SK-N-SH (cell line): ENCODE measurements at regions not wholly inside any gene's neighbourhood (a gene's known extent, or its start where the extent isn't known, plus 50 kb on each side); places are given as distances from the start of the nearest gene placed in this dataset.

Experiments
- CTCF ChIP-seq: fragments of 200-600 bp; sonication (generic); IDR thresholded peaks from 2 replicates; pipeline ENCODE4 v1.6.1; 2017; ENCODE audit warnings: antibody characterized with exemption, mild to moderate bottlenecking, moderate library complexity
- FOXJ3 ChIP-seq: sonication (generic); formaldehyde crosslinking; IDR thresholded peaks from 2 replicates; pipeline ENCODE4 v1.5.1; 2020; ENCODE audit warnings: mild to moderate bottlenecking, missing genetic modification reagents
- NRF1 ChIP-seq: IDR thresholded peaks from 2 replicates; pipeline ENCODE4 v1.6.1; 2012; ENCODE audit warnings: low read depth, mild to moderate bottlenecking, low read length
- RCOR1 ChIP-seq: fragments of 150-350 bp; IDR thresholded peaks from 2 replicates; pipeline ENCODE4 v1.6.1; 2017; ENCODE audit warnings: antibody characterized with exemption, low read length
- RFX5 ChIP-seq: IDR thresholded peaks from 2 replicates; pipeline ENCODE4 v1.6.1; 2012; ENCODE audit warnings: mild to moderate bottlenecking, improper control_type of control experiment, low read length

DNA sequence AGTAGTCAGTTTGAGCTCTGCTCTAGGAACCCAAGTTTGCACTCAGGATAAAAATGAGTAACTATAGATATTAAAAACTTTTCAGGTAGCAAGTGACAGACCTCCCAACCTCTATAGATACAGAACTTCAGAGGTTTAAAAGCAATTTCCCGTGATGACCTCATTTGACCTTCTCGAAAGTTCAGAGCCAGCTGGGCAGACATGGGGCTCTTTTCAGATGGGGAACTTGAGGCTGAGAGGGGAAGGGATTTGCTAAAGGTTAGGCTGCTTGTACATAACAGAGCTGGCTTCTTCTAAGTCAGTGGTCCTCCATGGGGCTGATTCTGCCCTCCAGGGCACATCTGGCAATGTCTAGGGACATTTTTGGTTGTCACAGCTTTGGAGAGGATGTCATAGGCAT is 58.8 kb upstream of the ZNF831 start:
- TF ChIP-seq CTCF (no peak), FOXJ3 (CRISPR knock-in tag) (no peak), RCOR1 (no peak), RFX5 (no peak), NRF1 (no peak)
